Stimulated activated CD4-positive, alpha-beta T cell treated with anti-CD3 and anti-CD28 coated beads, Interleukin-2, amount 100 ng/mL, for 24 hours (primary cell): ENCODE measurements at regions not wholly inside any gene's neighbourhood (a gene's known extent, or its start where the extent isn't known, plus 50 kb on each side); places are given as distances from the start of the nearest gene placed in this dataset.

Experiments
- DNase-seq, 2 donors: peaks; one replicate each; pipeline ENCODE4 v3.0.0-alpha.2; 2020

DNA sequence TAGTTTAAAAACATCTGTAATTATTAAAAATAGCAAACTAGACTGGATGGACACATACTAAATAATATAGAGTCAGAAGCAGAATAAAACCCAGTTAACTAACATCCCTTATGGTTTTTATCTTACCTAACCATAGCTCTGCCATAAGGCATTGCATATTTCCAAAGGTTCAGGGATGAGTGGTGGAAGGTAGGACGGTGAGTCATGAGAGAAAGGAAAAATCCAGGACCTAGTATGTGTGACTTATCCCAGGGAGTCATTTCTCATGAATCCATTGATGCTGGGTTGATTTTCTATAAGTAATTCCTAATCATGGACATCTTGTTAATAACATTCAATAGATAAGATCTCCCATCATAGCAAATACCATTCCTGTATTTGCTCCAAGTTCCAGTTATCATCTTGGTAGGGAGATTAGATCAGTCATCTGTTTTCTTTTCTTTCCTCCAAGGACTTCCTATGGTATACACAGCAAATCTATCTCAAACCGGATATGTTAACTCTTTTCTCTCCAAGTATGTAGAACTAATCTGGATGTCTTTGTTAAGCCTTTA, 490.7 kb upstream of the B3GALT2 start:
- DNase-seq: no peak

DNA sequence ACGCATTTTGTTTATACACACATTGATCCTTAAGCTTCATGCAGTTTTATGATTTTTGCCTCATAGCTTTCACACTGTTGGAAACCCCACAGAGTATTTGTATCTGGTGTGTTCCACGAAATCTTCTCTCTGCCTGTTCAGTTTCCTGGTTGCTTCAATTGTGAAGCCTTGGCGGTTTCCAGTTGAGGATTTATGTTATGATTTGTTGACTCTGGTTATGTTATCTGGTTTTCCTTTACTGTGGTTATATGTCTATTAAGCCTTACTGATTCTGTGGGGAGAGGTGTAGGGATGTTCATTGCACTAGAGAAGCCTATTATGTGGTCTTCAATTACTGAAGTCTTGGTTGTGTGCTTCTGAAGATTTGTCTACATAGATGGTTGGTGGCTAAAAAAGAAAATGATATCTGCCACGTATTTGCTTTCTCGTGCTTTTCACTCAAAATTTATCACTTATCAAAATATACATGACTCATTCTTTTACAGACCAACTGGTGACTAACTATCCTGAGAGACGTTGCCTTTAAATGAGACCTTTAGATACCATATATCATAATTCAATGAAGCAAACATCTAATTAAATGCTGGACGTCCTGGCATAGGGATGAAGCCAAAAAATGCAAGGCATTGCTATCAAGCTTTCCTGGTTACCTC, 488.0 kb upstream of the B3GALT2 start:
- DNase-seq: no peak

DNA sequence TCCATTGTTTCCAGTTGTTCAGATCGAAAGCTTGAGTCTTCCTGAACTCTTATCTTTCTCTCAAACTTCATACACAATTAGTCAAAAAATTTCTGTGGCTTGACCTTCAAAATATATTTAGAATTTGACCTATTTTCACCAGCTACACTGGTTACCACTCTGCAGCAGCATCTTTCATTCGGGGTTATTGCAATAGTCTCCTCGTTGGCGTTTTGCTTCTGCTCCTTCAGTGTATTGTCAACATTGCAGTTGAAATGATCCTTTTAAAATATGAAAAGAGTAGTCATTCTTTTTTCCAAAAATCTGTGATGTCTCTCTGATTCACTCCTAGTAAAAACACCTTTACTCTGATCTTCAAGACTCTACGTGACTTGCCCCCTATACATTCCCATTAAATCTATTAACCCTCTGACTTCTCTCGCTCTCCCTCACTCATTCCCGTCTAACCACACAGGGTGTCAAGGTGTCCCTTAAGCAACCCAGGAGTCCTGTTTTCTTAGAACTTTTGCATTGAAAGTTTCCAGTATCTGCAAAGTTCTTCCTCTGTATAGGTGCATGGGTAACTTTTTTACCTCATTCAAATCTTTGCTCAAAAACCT, 480.2 kb upstream of the B3GALT2 start:
- DNase-seq: no peak

DNA sequence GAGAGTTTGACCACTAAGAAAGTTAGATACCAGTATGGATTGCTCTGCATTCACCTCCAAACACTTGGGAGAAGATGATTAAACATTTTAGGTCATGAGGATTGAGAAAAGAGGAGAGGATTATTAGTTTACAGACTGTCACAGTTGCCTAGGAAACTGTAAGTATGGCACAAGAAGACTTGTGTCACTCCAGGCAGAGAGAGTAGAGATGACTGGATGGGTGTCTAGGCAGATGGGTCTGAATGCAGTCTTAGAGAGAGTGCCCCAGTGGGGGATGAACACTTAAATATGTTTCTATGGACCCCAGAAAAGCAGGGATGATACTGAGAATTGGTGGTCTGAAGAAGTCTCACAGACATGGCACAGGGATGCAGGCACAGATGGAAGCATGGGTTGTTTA, 477.6 kb upstream of the B3GALT2 start:
- no peak for DNase-seq

DNA sequence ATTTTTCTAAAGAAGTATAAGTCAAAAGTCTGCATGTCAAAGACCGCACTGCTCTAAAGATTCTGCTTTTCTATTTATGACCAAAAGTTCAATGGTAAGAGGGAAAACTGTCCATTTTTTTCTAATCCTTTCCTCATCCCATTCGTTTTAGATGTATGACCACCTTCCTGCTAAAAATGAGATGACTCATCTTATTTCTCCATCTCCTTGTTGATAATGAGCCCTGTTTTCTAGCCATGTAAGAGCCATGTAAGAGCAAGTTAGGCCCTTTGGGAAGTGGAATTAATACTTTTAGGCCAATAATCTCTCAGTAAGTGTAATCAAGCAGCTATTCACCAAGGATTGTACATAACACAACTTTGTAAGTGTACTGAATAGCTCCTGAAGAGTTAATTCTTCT, 475.6 kb upstream of the B3GALT2 start:
- DNase-seq: no peak

DNA sequence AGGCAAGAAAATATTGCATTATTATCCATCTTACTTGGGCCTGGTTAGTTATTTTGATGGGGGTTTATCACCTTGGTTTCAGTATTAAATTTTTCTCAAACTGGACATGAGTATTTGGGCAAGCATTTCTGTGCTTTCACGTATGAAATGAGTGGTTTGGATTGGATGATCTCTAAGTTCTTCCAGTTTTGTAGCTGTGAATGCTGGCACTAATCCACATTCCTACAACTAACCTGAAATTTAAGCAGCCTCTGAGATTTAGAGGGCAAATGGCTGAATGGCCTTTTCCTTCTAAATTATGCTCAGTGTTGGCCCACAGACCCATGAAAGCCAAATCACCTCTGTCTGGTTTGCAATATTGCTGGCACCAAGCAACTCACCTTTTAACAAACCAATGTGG, 475.0 kb upstream of the B3GALT2 start:
- DNase-seq: no peak

DNA sequence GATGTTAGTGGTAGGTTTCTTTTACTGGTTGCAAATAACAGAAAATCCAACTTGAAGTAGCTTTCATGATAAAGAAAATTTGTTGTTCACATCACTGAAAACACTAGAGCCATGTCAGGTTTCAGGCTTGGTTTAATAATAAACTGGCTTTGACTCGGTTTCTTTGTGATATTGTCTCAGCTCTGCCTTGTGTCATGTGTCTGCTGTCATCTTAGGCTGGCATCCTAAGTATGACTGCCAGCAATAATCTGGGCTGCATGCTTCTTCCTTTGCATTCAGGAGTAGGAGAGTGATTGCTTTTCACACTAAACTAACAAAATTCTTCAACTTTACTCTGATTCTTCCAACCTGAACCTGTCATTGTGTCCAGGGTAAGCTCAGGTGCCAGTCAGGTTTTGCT, 474.0 kb upstream of the B3GALT2 start:
- DNase-seq: no peak

DNA sequence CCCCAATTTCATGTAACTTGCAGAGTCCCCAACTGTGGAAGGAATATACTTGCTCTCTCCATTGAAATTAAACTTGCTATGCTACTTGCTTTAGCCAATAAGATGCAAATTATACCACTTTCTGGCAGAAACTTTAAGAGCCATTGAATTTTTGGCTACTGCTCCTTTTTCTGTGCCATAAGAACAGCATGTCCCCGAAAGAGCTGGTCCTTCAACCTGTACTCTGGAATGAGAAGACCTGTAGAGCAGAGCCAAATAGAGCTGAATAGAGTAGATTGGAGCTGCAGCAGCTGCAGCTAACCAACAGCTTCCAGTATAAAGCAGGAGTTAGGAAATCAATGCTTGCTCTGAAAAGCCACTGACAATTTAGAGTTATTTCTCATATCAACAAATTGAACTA, 472.3 kb upstream of the B3GALT2 start:
- DNase-seq: no peak

DNA sequence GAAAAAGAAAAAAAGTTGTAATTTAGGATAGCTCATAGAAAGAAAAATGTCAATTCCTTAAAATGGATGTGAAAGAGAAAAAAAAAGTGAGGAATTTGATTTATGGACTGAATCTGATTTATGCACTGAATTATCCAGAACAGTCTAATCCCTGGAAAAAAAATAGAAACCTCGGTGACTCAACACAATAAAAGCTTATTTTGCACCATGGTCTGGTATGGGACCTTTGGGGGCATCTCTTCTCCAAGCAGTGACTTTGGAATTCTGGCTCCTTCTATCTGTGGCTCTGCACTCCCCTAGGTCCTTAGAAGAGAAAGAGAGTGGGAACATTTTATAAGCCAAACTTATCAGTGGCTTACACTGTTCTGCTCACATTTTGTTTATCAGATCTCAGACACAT, 471.7 kb upstream of the B3GALT2 start:
- DNase-seq: no peak

DNA sequence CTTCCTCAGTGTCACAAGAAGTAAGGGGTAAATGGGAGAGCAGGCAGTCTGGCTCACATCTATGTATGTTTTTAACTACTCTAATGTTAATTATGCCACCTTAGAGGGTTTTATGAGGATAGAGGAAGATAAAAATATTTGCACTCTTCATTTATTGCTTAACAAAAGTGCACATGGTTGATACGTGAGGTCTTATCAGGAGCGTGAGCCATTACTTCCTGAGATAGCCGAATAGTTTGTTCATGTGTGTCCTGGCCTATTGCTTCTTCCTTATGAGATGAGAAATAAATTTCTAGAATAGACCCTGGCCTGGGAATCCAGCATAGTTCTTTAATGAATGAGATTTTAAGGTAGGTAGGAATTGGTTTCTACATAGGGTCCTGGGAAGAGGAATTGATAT, 471.1 kb upstream of the B3GALT2 start:
- no peak for DNase-seq

DNA sequence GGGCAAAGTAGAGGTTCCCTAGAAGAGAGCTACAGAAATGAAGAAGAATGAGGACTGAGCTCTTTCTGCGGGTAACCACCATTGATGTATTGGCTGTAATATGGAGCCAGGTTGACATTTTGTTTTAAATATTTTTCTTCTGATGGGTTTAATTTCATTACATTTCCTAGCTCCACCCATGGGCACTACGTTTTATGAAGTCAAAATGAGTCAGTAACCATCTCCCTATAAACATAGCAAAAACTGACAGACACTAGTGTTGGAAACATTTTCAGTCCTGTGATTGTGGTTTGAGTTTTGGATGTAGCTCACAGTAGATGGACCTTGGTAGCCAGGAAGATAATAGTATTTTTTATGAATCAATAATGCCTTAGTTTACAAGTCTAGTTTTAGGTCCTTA, 470.4 kb upstream of the B3GALT2 start:
- DNase-seq: no peak

DNA sequence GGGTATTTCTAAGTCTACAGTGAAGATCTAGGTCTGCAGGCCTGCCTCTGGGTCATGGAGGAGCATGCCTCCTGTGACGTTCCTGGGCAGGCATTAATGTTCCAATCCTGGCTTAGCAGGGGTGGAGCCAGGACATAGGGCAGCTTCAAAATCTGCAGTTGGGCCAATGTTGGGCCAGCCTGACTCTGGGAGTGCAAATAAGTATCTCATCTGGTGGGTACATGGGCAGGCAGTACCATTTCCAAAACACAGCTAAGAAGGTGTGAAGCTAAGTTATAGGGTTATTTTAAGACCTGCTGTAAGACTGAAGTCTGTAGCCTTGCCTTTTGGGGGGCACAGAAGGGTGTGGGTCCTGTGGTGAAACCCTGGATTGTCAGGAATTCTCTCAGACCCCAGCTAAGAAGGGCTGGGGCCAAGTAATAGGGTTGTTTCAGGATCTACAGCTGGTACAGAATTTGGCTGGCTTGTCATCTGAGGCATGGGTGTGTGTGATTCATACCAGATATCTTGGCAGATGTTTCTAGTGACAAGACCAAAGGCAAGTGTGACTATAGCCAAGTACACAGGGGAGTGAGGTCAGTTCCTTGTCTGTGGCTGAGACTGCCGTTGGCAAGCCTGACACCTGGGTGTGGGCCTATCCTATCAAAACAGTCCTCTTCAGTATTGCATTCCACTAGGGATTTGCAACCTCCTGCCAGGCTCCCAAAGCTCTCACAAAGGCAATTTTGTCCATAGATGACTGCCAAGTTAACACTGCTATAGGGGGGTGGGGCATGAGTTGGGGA, 468.7 kb upstream of the B3GALT2 start:
- DNase-seq: no peak

DNA sequence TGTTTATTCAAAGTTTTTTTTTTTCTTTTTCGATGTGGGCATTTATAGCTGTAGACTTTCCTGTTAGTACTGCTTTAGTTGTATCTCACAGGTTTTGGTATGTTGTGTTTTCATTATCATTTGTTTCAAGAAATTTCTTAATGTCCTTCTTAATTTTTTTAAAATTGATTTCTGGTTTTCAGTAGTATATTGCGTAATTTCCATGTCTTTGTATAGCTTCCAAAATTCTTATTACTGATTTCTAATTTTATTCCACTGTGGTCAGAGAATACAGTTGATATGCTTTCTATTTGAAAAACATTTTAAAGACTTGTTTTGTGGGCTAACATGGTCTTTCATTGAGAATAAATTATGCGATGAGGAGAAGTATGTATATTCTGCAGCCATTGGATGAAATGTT, 463.2 kb upstream of the B3GALT2 start:
- DNase-seq: no peak

DNA sequence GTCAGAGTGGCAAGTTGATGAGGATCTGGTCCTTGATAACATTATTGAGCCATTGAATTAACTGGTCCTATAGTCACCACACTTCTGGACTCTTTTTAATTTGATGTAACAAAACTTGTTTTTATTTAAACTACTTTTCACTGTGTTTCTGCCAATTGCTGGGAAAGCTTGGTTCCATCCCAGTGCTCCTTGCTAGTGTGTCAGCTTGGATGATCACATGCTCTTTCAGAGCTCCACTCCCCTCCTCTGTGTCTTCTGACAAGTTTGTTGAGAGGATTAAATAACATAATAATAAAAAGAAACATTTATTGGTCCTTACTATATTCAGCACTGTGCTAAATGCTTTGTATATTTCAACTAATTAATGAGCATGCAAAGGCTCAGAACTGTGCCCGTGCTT, 448.5 kb upstream of the B3GALT2 start:
- DNase-seq: no peak

DNA sequence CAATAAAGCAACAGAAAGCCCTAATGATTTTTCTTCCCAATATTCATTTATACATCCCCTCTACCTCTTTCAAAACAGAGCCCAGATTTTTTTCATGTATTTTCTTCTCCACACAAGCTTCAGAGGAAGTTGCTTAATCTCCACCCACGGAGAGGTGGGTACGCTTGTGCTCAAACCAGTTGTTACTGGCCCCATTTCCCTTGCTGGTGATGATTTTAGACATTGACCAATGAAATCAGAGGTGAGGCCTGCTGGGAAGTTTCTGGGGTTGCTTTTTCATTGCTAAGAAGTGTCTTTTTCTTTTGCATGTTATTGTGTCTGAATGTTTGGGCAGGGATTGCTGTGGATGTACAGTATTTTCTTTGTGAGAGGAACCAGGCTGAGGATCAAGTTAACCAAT, 448.1 kb upstream of the B3GALT2 start:
- DNase-seq: no peak

DNA sequence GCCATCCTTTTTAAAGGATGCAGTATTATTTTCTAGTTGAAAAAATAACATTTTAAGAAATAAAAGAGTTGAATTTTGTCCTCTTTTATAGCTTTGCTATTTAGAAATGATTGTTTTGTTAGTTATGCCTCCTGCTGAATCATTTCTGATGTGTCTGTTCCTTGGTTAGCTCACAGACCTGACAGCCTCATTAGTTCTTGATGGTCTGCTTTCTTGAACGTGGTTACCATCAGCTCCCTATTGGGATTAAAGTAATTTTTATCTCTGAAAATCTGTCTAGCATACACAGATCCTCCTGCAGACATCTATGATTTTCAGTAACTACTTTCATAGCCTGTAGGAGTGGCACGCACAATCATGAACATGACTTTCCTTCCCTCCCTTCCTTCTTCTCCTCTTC, 447.6 kb upstream of the B3GALT2 start:
- no peak for DNase-seq

DNA sequence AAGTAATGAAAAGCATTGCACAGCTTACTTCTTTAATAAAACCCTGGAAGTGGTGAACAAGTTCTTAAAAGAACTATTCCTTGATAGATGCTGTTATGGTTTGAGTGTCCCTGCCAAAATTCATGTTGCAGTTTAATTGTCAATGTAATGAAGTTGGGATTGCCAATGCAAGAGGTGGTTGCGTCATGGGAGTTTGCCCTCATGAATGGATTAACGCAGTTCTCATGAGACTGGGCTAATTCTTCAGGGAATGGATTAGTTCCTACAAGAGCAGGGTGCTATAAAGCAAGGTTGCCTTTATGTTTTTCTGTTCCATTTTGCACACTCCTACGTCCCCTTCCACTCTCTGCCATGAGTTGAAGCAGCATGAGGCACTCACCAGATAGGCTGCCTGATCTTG, 446.7 kb upstream of the B3GALT2 start:
- no peak for DNase-seq

DNA sequence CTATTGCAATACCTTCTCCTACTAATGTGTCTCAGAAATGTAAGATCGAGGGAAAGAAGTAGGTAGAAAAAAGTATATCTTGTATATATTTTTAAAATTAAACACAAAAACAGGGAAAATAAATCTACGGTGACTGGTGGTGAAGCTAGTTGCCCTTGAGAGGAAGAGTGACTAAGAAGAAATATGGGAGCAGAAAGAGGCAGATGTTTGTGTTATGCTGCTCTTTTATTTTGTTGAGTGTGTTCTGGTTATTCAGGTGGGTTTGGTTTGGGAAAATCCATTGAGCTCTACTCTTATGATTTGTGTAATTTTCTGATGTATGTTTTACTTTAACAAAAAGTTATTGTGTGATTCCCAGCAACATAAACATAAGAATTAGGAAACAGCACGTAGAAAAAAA, 444.9 kb upstream of the B3GALT2 start:
- no peak for DNase-seq

DNA sequence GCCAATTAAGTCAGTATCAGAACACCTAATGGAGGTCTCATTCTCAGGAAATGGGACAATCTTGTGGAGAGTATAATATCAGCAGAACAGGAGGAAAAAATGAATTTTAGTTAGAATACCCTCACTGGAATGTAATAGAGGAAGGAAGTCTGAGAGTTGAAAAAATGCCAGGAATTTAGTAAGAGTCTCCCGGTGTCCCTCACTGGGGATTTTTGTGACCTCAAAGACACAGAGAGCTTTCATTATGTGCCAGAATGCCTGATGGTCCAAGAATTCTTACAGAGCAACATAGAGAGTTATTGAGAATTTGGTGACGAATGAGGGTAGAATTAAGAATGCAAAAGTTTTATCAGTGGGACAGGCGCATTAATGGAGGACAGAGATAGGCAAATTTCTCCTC, 443.5 kb upstream of the B3GALT2 start:
- DNase-seq: no peak

DNA sequence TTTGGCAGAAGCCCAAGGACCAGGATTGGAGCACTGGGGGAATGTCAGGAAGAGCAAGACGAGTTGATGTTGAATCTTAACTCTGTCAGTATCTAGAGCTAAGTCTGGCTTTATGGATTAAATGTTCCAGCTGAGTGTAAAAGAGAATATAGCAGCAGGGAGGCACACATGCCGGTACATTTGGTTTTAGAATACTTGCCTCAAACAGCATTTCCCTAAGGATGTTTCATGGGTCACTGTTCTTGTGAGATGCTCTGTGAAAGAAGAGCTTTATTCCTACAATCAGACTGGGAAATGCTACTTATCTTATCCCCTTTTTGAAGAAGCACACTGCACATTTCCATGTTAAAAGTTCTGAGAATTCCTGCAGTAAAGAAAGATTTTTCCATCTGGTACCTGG, 440.3 kb upstream of the B3GALT2 start:
- DNase-seq: no peak

DNA sequence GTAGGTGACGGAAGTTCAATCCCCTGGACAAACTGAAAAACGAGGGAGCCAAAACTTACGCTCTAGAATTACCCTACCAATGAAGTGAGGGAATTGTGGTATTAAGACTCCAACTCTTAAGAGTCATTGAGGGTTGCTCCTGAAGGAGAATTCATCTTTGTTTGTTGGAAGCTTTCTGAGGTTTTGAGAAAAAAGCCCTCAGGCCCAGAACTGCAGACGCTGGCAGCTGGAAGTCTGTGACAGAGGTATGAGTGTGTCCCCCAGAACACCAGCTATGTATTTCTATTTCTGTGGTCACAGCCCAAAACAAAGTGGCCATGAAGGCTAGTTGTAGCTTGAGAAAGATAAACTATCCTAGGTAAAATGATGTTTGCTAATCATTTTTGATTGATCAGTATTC, 438.8 kb upstream of the B3GALT2 start:
- DNase-seq: no peak

DNA sequence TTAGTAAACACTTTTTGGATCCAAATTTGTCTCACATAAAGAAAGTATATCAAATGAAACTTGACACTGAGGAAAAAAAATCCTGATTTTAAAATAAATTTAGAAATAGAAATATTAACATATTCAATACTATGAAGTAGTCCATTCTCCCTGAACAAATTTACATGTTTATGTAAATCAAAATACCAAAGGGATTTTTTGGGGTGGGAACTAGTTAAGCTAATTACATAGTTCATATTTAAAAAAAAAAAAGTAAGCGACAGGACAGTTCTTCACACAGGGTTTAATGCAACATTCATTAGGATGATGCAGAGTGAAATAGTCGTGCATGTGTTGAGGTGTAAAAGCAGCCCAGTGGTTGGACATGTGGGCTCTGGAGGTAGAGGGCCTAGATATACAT, 433.5 kb upstream of the B3GALT2 start:
- no peak for DNase-seq

DNA sequence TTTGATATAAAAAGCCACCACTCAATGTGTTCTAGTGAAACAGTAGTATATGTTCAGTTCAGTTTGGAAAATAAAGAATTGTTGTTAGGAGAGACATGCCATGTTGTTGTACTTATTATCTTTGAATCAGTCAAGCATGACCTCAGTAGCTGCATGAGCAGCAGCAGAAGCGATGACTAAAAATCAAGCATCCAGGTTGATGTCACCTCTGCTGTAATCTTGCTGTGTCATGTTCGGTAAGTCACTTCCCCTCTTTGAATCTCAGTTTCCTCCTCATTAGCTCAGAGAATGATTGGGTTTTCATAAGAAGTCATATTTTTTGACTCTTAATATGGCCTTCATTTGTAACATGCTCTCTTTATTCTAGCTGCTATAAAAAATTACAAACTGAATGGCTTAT, 428.4 kb upstream of the B3GALT2 start:
- DNase-seq: no peak

DNA sequence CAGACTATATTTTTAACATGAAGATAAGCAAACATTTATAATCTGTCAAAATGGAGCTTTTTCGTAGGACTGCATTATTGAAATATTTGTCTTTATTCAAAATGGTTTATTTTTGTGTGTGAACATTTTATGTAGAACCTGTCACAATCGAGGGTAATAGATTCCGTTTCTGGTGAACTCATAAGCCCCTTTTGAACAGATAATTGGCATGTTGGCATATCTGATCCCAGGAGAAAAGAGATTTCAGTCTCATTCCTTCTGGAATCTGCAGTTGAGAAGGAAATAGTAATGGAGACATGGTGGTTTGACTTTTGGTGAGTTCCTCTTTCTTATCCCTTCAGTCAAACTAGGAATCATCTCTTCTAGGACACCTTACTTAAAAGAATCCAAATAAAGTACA, 427.9 kb upstream of the B3GALT2 start:
- DNase-seq: no peak
